Lower leg skin (tissue), 3 donors: ENCODE measurements at regions not wholly inside any gene's neighbourhood (a gene's known extent, or its start where the extent isn't known, plus 50 kb on each side); places are given as distances from the start of the nearest gene placed in this dataset.

Source experiments
- CTCF ChIP-seq, 3 donors: fragments of 450-650 bp; IDR thresholded peaks; one replicate each; pipeline ENCODE4 v1.5.1; 2016; ENCODE audit warnings: antibody characterized with exemption in 3 of 3, mild to moderate bottlenecking in 3 of 3, moderate library complexity in 2 of 3
- POLR2A ChIP-seq, 2 donors: fragments of 450-650 bp; IDR thresholded peaks; one replicate each; pipeline ENCODE4 v1.6.1; 2016 to 2017; ENCODE audit warnings: antibody characterized with exemption in 2 of 2, mild to moderate bottlenecking in 1 of 2, moderate library complexity in 1 of 2

- TF ChIP-seq POLR2A (IDR thresholded peaks at IDR 0.05), result no peak
- TF ChIP-seq CTCF (IDR thresholded peaks at IDR 0.05), result no peak
Observed at GRCh38 chr4:136740326-136740725, 792.0 kb downstream of the PCDH18 start.
